ENCODE measurements at regions not wholly inside any gene's neighbourhood (a gene's known extent, or its start where the extent isn't known, plus 50 kb on each side); places are given as distances from the start of the nearest gene placed in this dataset.

- no peak for DNase-seq
These were observed 75.0 kb upstream of the SPATA12 start for GRCh38 chr3:56985460-56985859.

GRCh38 chr3:56983427-56983826, 77.0 kb upstream of the SPATA12 start:
- no peak for DNase-seq

GRCh38 chr3:56981445-56982230, 78.8 kb upstream of the SPATA12 start:
- no peak for DNase-seq

- DNase-seq: peak; percentile 40
These were observed 79.6 kb upstream of the SPATA12 start for GRCh38 chr3:56980798-56981390.

- no peak for DNase-seq
These were observed 80.2 kb upstream of the SPATA12 start for GRCh38 chr3:56980243-56980642.

GRCh38 chr3:56979791-56980190, 80.7 kb upstream of the SPATA12 start:
- DNase-seq: no peak

GRCh38 chr3:56977561-56977889, 82.9 kb upstream of the SPATA12 start:
- no peak for DNase-seq

GRCh38 chr3:56976651-56977560, 83.6 kb upstream of the SPATA12 start:
- DNase-seq: peak; percentile 49

- no peak for DNase-seq
These were observed 84.9 kb upstream of the SPATA12 start for GRCh38 chr3:56975567-56975966.

- no peak for DNase-seq
These were observed 86.1 kb upstream of the SPATA12 start for GRCh38 chr3:56974247-56974930.

- DNase-seq: no peak
These were observed 88.6 kb upstream of the SPATA12 start for GRCh38 chr3:56971816-56972215.

GRCh38 chr3:56971261-56971660, 89.2 kb upstream of the SPATA12 start:
- DNase-seq: no peak

GRCh38 chr3:56970461-56970879, 90.0 kb upstream of the SPATA12 start:
- peak; percentile 48 for DNase-seq

- no peak for DNase-seq
These were observed 90.6 kb upstream of the SPATA12 start for GRCh38 chr3:56969851-56970250.

GRCh38 chr3:56966509-56966908, 94.0 kb upstream of the SPATA12 start:
- DNase-seq: no peak

- no peak for DNase-seq
These were observed 94.4 kb upstream of the SPATA12 start for GRCh38 chr3:56966104-56966503.

- DNase-seq: no peak
These were observed 97.5 kb upstream of the SPATA12 start for GRCh38 chr3:56962922-56963321.

GRCh38 chr3:56962206-56962605, 98.3 kb upstream of the SPATA12 start:
- DNase-seq: no peak

- DNase-seq: no peak
These were observed 100.1 kb upstream of the SPATA12 start for GRCh38 chr3:56960234-56960917.

GRCh38 chr3:56958879-56959278, 101.6 kb upstream of the SPATA12 start:
- DNase-seq: no peak

- no peak for DNase-seq
These were observed 102.9 kb upstream of the SPATA12 start for GRCh38 chr3:56957522-56957921.

- DNase-seq: no peak
These were observed 103.6 kb upstream of the SPATA12 start for GRCh38 chr3:56956906-56957305.

Measured in occipital lobe (tissue), 1 donor.